ENCODE measurements at regions not wholly inside any gene's neighbourhood (a gene's known extent, or its start where the extent isn't known, plus 50 kb on each side); places are given as distances from the start of the nearest gene placed in this dataset.
"Not testable (repeated sequence)": the region's sequence is repeated elsewhere in the genome, so short reads cannot be mapped to it uniquely, and the experiment has no call there.

DNA sequence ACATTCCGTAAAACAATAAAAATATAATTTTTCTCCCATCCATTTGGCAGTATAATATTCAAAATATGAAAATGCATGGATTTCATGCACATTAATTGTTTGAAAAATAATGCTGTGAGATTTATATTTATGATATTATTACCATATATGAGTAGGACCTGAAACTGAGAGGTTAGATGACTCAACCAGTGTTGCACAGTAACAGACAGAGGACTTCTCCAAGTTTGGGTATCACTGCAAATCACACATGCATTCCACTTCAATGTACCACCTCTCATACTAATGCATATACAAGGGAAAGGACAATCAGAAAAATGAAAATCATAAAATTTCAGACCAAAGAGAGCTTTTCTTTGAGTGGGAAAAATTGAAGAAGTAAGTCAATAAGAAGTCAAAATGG is 269.5 kb downstream of the SOCS6 start:
- H3K4me3 ChIP-seq (ENCODE audit: low read depth in 1 of 2, low read length in 2 of 2): no peak overlapping the region
- H3K4me1 ChIP-seq (ENCODE audit: control insufficient read depth in 1 of 2, insufficient read depth in 2 of 2, low read length in 2 of 2): no peaks in the 10 kb centered on the region
- no peaks in the 10 kb centered on the region for H3K36me3 ChIP-seq (ENCODE audit: control insufficient read depth in 1 of 2, insufficient read depth in 2 of 2, low read length in 2 of 2)
- no peak overlapping the region for H3K27ac ChIP-seq (ENCODE audit: low read length)
- H3K27me3 ChIP-seq (ENCODE audit: low read depth, low read length): no peaks in the 10 kb centered on the region
- H3K9me3 ChIP-seq (ENCODE audit: control insufficient read depth in 1 of 2, low read length in 2 of 2): no peaks in the 10 kb centered on the region

DNA sequence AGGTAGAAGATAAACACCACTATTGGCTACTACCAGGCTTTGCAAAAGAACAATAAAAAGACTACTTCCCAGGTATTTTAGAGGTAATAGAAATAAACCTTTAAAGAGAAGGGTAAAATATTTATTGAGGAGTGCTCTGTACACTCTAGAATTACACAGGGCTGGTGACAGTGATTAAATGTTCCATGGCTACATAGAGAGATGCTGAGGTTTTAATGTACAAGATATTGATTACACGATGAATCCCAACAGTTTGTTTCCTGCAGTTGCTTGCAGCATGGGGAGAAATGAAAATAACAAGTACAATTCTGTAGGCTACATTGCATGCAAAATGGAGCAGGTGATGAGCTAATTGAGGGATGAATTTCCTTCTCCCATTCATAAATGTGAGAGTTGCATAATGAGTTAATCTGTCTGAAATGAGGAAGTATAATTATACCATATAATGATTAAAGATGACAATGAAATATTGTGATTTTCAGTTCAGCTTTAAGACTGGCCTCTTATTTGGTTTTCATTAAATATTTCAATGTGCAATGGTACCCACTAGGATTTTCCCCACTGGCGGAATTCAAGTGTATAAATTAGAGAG is 266.1 kb downstream of the SOCS6 start:
- Histone ChIP-seq H3K4me3 (ENCODE audit: low read depth in 1 of 2, low read length in 2 of 2) (no peak overlapping the region), H3K9me3 (ENCODE audit: control insufficient read depth in 1 of 2, low read length in 2 of 2) (no peaks in the 10 kb centered on the region), H3K27me3 (ENCODE audit: low read depth, low read length) (no peaks in the 10 kb centered on the region), H3K27ac (ENCODE audit: low read length) (no peak overlapping the region), H3K4me1 (ENCODE audit: control insufficient read depth in 1 of 2, insufficient read depth in 2 of 2, low read length in 2 of 2) (no peaks in the 10 kb centered on the region), H3K36me3 (ENCODE audit: control insufficient read depth in 1 of 2, insufficient read depth in 2 of 2, low read length in 2 of 2) (no peaks in the 10 kb centered on the region)

GRCh38 chr18:70553936-70554260 is 265.1 kb downstream of the SOCS6 start:
- Histone ChIP-seq H3K4me1 (ENCODE audit: control insufficient read depth in 1 of 2, insufficient read depth in 2 of 2, low read length in 2 of 2) (no peaks in the 10 kb centered on the region), H3K27me3 (ENCODE audit: low read depth, low read length) (no peaks in the 10 kb centered on the region), H3K27ac (ENCODE audit: low read length) (no peak overlapping the region), H3K9me3 (ENCODE audit: control insufficient read depth in 1 of 2, low read length in 2 of 2) (no peaks in the 10 kb centered on the region), H3K36me3 (ENCODE audit: control insufficient read depth in 1 of 2, insufficient read depth in 2 of 2, low read length in 2 of 2) (no peaks in the 10 kb centered on the region), H3K4me3 (ENCODE audit: low read depth in 1 of 2, low read length in 2 of 2) (no peak overlapping the region)

DNA sequence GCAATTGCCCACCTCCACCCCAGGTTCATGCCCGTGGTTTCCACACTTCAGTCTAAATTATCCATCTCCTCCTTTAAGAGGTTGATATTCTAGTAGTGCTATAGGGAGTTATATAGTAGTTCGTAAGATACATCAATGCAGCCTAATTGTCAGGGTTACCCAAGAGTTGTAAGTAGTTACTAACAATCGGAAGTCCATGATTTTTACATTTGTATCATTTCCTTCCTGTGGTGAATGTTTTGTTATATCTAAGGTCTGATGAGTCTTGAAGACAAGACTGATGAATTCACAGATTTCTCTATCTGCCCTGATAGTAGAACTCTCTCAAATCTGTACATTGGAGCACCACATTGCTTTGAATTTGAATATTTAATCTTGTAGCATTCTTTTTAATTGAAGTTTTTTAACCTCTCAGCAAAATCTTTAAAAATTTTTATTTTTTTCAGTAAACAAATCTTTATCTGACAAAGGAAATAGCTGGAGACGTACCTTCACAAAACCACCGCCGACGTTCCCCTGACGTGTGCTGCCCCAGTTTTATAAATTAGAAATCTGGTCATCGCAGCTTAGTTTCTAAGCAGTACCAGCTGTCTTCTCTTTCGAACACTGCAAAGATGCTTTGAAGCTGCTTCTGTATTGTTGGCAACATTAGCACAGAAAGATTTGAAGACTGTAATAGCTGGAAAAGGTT is 264.5 kb downstream of the SOCS6 start:
- Histone ChIP-seq H3K27me3 (ENCODE audit: low read depth, low read length) (no peaks in the 10 kb centered on the region), H3K4me3 (ENCODE audit: low read depth in 1 of 2, low read length in 2 of 2) (no peak overlapping the region), H3K4me1 (ENCODE audit: control insufficient read depth in 1 of 2, insufficient read depth in 2 of 2, low read length in 2 of 2) (no peaks in the 10 kb centered on the region), H3K27ac (ENCODE audit: low read length) (no peak overlapping the region), H3K36me3 (ENCODE audit: control insufficient read depth in 1 of 2, insufficient read depth in 2 of 2, low read length in 2 of 2) (no peaks in the 10 kb centered on the region), H3K9me3 (ENCODE audit: control insufficient read depth in 1 of 2, low read length in 2 of 2) (no peaks in the 10 kb centered on the region)

DNA sequence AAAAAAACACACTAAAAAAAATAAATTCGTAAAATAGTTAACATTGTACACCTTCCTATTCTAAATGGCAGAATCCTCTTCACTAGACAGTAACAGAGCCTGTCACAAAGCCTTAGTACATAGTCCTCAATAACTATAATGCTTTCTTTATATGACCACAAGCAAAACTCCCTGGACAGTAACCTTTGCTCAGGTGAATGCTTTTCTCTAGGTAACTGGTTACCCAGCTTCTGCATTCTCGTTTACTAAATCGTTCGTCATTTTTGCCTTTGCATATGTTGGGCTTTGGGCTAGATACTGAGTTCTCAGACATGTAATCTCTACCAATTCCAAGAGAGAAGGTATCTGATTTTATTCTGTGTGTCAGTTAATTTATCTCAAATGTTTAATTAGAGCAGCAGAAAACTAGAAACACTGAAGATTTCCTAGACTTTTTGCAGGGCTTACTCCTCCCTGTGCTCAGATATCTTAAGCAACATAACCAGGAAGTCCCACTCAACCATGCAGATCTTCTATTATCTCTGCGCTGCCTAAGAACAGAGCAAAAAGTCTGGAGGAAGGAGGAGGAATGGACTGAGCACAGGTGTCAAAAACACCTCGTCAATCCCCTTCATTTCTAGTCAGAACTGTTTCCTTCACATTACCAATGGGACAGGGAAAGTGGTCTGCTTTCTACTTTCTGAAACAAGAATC is 247.7 kb downstream of the SOCS6 start:
- H3K9me3 ChIP-seq (ENCODE audit: control insufficient read depth in 1 of 2, low read length in 2 of 2): peaks cover 0 to 5% of the 10 kb centered on the region in 2 donors
- no peak overlapping the region for H3K4me3 ChIP-seq (ENCODE audit: low read depth in 1 of 2, low read length in 2 of 2)
- no peaks in the 10 kb centered on the region for H3K27me3 ChIP-seq (ENCODE audit: low read depth, low read length)
- H3K4me1 ChIP-seq (ENCODE audit: control insufficient read depth in 1 of 2, insufficient read depth in 2 of 2, low read length in 2 of 2): no peaks in the 10 kb centered on the region
- H3K27ac ChIP-seq (ENCODE audit: low read length): no peak overlapping the region
- no peaks in the 10 kb centered on the region for H3K36me3 ChIP-seq (ENCODE audit: control insufficient read depth in 1 of 2, insufficient read depth in 2 of 2, low read length in 2 of 2)

- H3K27ac ChIP-seq (ENCODE audit: low read length): no peak overlapping the region
- no peaks in the 10 kb centered on the region for H3K36me3 ChIP-seq (ENCODE audit: control insufficient read depth in 1 of 2, insufficient read depth in 2 of 2, low read length in 2 of 2)
- H3K4me3 ChIP-seq (ENCODE audit: low read depth in 1 of 2, low read length in 2 of 2): no peak overlapping the region
- H3K9me3 ChIP-seq (ENCODE audit: control insufficient read depth in 1 of 2, low read length in 2 of 2): peaks cover 0 to 7% of the 10 kb centered on the region in 2 donors
- H3K4me1 ChIP-seq (ENCODE audit: control insufficient read depth in 1 of 2, insufficient read depth in 2 of 2, low read length in 2 of 2): no peaks in the 10 kb centered on the region
- H3K27me3 ChIP-seq (ENCODE audit: low read depth, low read length): no peaks in the 10 kb centered on the region
These were observed 246.2 kb downstream of the SOCS6 start for GRCh38 chr18:70535041-70535440.

GRCh38 chr18:70525322-70525721 is 236.5 kb downstream of the SOCS6 start:
- H3K4me3 ChIP-seq (ENCODE audit: low read depth in 1 of 2, low read length in 2 of 2); H3K9me3 ChIP-seq (ENCODE audit: control insufficient read depth in 1 of 2, low read length in 2 of 2); H3K27me3 ChIP-seq (ENCODE audit: low read depth, low read length); H3K4me1 ChIP-seq (ENCODE audit: control insufficient read depth in 1 of 2, insufficient read depth in 2 of 2, low read length in 2 of 2); H3K27ac ChIP-seq (ENCODE audit: low read length); H3K36me3 ChIP-seq (ENCODE audit: control insufficient read depth in 1 of 2, insufficient read depth in 2 of 2, low read length in 2 of 2): not testable (repeated sequence)

- H3K27me3 ChIP-seq (ENCODE audit: low read depth, low read length): no peaks in the 10 kb centered on the region
- peaks cover 0 to 5% of the 10 kb centered on the region in 2 donors for H3K9me3 ChIP-seq (ENCODE audit: control insufficient read depth in 1 of 2, low read length in 2 of 2)
- H3K4me3 ChIP-seq (ENCODE audit: low read depth in 1 of 2, low read length in 2 of 2): no peak overlapping the region
- no peak overlapping the region for H3K27ac ChIP-seq (ENCODE audit: low read length)
- no peaks in the 10 kb centered on the region for H3K4me1 ChIP-seq (ENCODE audit: control insufficient read depth in 1 of 2, insufficient read depth in 2 of 2, low read length in 2 of 2)
- no peaks in the 10 kb centered on the region for H3K36me3 ChIP-seq (ENCODE audit: control insufficient read depth in 1 of 2, insufficient read depth in 2 of 2, low read length in 2 of 2)
These were observed 234.9 kb downstream of the SOCS6 start for GRCh38 chr18:70523792-70524182.

DNA sequence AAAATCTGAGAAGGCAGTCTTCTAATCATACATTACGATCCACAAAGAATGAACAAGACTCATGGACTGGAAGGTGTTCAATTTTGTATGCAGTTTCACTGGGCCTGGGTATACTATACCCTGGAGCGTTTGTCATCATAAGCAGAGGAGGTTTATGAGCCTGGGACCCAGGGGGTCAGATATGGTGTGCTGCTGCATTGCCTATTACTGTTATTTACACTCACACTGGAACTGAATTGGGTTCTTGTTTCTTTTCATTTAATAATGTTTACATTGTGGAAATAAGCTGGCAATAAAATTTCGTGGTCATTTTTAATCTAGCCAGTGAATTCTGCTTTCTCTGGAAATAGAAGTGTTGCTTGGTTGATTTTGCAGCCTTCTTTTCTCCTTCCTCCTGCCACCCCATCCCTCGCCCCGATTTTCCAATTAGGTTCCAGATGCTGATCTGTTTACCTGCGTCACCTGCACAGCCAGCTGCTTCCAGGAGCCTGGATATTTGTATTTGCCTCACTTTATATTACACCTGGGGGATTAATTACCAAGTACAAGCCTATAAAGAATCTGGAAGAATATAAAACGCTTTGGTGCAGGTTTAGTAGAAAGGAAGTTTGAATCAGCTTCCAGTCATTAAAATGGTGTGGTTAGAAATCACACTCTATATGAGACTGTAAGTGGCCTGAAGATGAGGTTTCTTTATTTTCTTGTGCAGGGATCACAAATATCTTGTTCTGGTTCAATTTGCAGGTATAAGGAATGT is 234.4 kb downstream of the SOCS6 start:
- H3K4me3 ChIP-seq (ENCODE audit: low read depth in 1 of 2, low read length in 2 of 2): no peak overlapping the region
- H3K36me3 ChIP-seq (ENCODE audit: control insufficient read depth in 1 of 2, insufficient read depth in 2 of 2, low read length in 2 of 2): no peaks in the 10 kb centered on the region
- H3K4me1 ChIP-seq (ENCODE audit: control insufficient read depth in 1 of 2, insufficient read depth in 2 of 2, low read length in 2 of 2): no peaks in the 10 kb centered on the region
- H3K27ac ChIP-seq (ENCODE audit: low read length): no peak overlapping the region
- H3K9me3 ChIP-seq (ENCODE audit: control insufficient read depth in 1 of 2, low read length in 2 of 2): peaks cover 0 to 5% of the 10 kb centered on the region in 2 donors
- H3K27me3 ChIP-seq (ENCODE audit: low read depth, low read length): no peaks in the 10 kb centered on the region

DNA sequence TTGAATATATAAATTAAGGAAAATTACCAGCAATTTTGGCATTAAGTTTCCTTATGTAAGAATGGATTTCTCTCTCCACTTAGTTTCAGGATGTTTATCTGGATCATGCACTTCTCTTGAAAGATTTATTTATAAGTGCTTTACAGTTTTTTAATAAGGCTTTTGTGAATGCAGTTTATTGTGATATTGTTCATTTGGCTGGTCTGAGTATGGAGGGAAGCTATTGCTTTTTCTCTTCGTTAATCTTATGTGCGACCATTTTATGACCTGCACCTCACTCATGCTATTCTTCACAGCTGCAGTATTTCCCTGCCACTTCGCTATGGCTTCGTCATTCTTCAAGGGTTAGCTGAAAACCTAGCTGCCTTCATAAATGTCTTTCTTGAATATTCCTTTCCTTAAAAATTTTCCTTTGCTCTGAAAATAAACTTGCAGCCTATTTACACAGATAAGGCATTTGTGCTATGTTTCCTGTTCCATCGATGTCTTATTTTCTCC is 233.4 kb downstream of the SOCS6 start:
- no peaks in the 10 kb centered on the region for H3K36me3 ChIP-seq (ENCODE audit: control insufficient read depth in 1 of 2, insufficient read depth in 2 of 2, low read length in 2 of 2)
- H3K9me3 ChIP-seq (ENCODE audit: control insufficient read depth in 1 of 2, low read length in 2 of 2): peaks cover 0 to 3% of the 10 kb centered on the region in 2 donors
- no peaks in the 10 kb centered on the region for H3K4me1 ChIP-seq (ENCODE audit: control insufficient read depth in 1 of 2, insufficient read depth in 2 of 2, low read length in 2 of 2)
- H3K4me3 ChIP-seq (ENCODE audit: low read depth in 1 of 2, low read length in 2 of 2): no peak overlapping the region
- H3K27ac ChIP-seq (ENCODE audit: low read length): no peak overlapping the region
- H3K27me3 ChIP-seq (ENCODE audit: low read depth, low read length): no peaks in the 10 kb centered on the region

- H3K9me3 ChIP-seq (ENCODE audit: control insufficient read depth in 1 of 2, low read length in 2 of 2): no peaks in the 10 kb centered on the region
These were observed 232.0 kb downstream of the SOCS6 start for GRCh38 chr18:70520867-70521266.

More at GRCh38 chr18:70520867-70521266, 232.0 kb downstream of the SOCS6 start:
- no peaks in the 10 kb centered on the region for H3K27me3 ChIP-seq (ENCODE audit: low read depth, low read length)
- H3K4me1 ChIP-seq (ENCODE audit: control insufficient read depth in 1 of 2, insufficient read depth in 2 of 2, low read length in 2 of 2): no peaks in the 10 kb centered on the region
- no peaks in the 10 kb centered on the region for H3K36me3 ChIP-seq (ENCODE audit: control insufficient read depth in 1 of 2, insufficient read depth in 2 of 2, low read length in 2 of 2)
- no peak overlapping the region for H3K4me3 ChIP-seq (ENCODE audit: low read depth in 1 of 2, low read length in 2 of 2)
- H3K27ac ChIP-seq (ENCODE audit: low read length): no peak overlapping the region
